ENCODE measurements at regions not wholly inside any gene's neighbourhood (a gene's known extent, or its start where the extent isn't known, plus 50 kb on each side); places are given as distances from the start of the nearest gene placed in this dataset.

DNA sequence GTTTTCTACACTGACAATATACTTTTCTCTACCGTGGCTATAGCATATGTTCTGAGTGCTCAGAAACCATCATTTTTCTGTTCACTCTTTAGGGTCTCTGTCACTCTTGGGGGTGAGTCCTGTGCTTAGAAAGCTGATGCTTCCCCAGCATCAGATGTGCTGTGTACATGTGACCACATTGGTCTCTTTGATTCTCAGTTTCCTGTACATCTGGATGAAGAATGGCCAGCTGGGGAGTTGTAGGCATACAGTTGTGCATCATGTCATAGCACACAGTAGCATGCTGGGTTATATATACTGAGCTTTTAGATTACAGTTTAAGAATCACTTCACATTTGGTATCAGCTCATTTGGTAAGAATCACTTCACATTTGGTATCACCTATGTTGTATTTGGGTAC lies 238.6 kb upstream of the PREP start:
- Histone ChIP-seq H3K4me3 (ENCODE audit: low read depth, low read length) (no peak overlapping the region), H3K27ac (ENCODE audit: extremely low read depth, low read depth, low read length) (no peak overlapping the region), H3K9me3 (ENCODE audit: control insufficient read depth, insufficient read depth, low read depth, low read length) (no peaks in the 10 kb centered on the region), H3K36me3 (ENCODE audit: control insufficient read depth in 2 of 2, insufficient read depth in 1 of 2, low read length in 2 of 2) (no peaks in the 10 kb centered on the region), H3K4me1 (ENCODE audit: control insufficient read depth, insufficient read depth, low read length) (no peaks in the 10 kb centered on the region)
- POLR2A ChIA-PET: no interaction called here
- CTCF ChIA-PET: interaction anchor here (0.6 to 1.2 kb wide), 2 partner anchors 9 to 589 kb away, joined by 3 read pairs; no protein-coding TSS in a partner anchor
- TF ChIP-seq ZNF350 (tag by site-specific recombination; IDR thresholded peaks at IDR 0.05) (no peak), ZNF600 (tag by site-specific recombination; IDR thresholded peaks at IDR 0.05) (no peak), ZSCAN30 (tag by site-specific recombination; IDR thresholded peaks at IDR 0.05) (no peak), ZNF266 (tag by site-specific recombination; IDR thresholded peaks at IDR 0.05; ENCODE audit: low read depth) (no peak), ZNF623 (tag by site-specific recombination; IDR thresholded peaks at IDR 0.05) (no peak), ZFP3 (tag by site-specific recombination; IDR thresholded peaks at IDR 0.05; ENCODE audit: low read depth) (no peak), ZNF292 (tag by site-specific recombination; IDR thresholded peaks at IDR 0.05; ENCODE audit: borderline replicate concordance, low read depth) (no peak), ZNF248 (tag by site-specific recombination; IDR thresholded peaks at IDR 0.05) (no peak)
- TF ChIP-seq, protein P1, sequence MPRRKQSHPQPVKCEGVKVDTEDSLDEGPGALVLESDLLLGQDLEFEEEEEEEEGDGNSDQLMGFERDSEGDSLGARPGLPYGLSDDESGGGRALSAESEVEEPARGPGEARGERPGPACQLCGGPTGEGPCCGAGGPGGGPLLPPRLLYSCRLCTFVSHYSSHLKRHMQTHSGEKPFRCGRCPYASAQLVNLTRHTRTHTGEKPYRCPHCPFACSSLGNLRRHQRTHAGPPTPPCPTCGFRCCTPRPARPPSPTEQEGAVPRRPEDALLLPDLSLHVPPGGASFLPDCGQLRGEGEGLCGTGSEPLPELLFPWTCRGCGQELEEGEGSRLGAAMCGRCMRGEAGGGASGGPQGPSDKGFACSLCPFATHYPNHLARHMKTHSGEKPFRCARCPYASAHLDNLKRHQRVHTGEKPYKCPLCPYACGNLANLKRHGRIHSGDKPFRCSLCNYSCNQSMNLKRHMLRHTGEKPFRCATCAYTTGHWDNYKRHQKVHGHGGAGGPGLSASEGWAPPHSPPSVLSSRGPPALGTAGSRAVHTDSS (tag by site-specific recombination; IDR thresholded peaks at IDR 0.05): no peak
- TF ChIP-seq, protein P2, sequence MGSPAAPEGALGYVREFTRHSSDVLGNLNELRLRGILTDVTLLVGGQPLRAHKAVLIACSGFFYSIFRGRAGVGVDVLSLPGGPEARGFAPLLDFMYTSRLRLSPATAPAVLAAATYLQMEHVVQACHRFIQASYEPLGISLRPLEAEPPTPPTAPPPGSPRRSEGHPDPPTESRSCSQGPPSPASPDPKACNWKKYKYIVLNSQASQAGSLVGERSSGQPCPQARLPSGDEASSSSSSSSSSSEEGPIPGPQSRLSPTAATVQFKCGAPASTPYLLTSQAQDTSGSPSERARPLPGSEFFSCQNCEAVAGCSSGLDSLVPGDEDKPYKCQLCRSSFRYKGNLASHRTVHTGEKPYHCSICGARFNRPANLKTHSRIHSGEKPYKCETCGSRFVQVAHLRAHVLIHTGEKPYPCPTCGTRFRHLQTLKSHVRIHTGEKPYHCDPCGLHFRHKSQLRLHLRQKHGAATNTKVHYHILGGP (tag by site-specific recombination; IDR thresholded peaks at IDR 0.05): no peak

DNA sequence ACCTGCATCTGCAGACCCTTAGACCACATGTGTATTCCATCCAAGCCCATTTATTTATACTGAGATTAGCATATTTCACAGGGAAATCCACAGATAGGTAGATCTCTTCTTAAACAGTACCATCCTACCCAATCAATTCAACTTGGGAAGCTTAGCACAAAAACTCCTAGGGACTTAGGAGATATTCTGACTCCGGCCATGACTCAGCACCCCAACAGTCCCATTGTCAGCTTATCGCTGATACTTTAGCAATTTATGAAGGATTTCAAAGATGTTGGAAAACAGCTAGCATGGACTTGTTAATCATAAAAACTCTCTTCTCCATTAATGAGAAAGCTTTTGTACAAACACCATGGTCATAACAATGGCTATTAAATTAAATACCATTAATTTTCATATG lies 236.2 kb upstream of the PREP start:
- no peak for TF ChIP-seq ZNF174 (tag by site-specific recombination; IDR thresholded peaks at IDR 0.05)
- no peak for TF ChIP-seq ZSCAN23 (tag by site-specific recombination; IDR thresholded peaks at IDR 0.05)
- TF ChIP-seq ZNF266 (tag by site-specific recombination; IDR thresholded peaks at IDR 0.05; ENCODE audit: low read depth): no peak
- no peak for TF ChIP-seq GLI2 (tag by site-specific recombination; IDR thresholded peaks at IDR 0.05; ENCODE audit: borderline replicate concordance, low read depth)
- no peak for TF ChIP-seq ZFP3 (tag by site-specific recombination; IDR thresholded peaks at IDR 0.05; ENCODE audit: low read depth)
- no peak for TF ChIP-seq ZNF501 (tag by site-specific recombination; IDR thresholded peaks at IDR 0.05)
- TF ChIP-seq ZNF214 (tag by site-specific recombination; IDR thresholded peaks at IDR 0.05; ENCODE audit: borderline replicate concordance): no peak
- no peak for TF ChIP-seq ZNF600 (tag by site-specific recombination; IDR thresholded peaks at IDR 0.05)
- TF ChIP-seq KLF1 (tag by site-specific recombination; IDR thresholded peaks at IDR 0.05): no peak
- no peak for TF ChIP-seq ZNF558 (tag by site-specific recombination; IDR thresholded peaks at IDR 0.05)
- TF ChIP-seq ZEB2 (tag by site-specific recombination; IDR thresholded peaks at IDR 0.05): no peak
- TF ChIP-seq ZNF423 (tag by site-specific recombination; IDR thresholded peaks at IDR 0.05): no peak
- TF ChIP-seq, protein P3, sequence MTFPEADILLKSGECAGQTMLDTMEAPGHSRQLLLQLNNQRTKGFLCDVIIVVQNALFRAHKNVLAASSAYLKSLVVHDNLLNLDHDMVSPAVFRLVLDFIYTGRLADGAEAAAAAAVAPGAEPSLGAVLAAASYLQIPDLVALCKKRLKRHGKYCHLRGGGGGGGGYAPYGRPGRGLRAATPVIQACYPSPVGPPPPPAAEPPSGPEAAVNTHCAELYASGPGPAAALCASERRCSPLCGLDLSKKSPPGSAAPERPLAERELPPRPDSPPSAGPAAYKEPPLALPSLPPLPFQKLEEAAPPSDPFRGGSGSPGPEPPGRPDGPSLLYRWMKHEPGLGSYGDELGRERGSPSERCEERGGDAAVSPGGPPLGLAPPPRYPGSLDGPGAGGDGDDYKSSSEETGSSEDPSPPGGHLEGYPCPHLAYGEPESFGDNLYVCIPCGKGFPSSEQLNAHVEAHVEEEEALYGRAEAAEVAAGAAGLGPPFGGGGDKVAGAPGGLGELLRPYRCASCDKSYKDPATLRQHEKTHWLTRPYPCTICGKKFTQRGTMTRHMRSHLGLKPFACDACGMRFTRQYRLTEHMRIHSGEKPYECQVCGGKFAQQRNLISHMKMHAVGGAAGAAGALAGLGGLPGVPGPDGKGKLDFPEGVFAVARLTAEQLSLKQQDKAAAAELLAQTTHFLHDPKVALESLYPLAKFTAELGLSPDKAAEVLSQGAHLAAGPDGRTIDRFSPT (tag by site-specific recombination; IDR thresholded peaks at IDR 0.05): no peak
- no peak for TF ChIP-seq SETDB1 (IDR thresholded peaks at IDR 0.05; ENCODE audit: insufficient read length, low read length)
- TF ChIP-seq MZF1 (tag by site-specific recombination; IDR thresholded peaks at IDR 0.05; ENCODE audit: borderline replicate concordance): no peak
- no peak for TF ChIP-seq ZNF2 (tag by site-specific recombination; IDR thresholded peaks at IDR 0.05)
- TF ChIP-seq ZNF433 (tag by site-specific recombination; IDR thresholded peaks at IDR 0.05; ENCODE audit: low read depth): no peak
- ChIA-PET CTCF (no interaction called here), POLR2A (no interaction called here)
- Histone ChIP-seq H3K36me3 (ENCODE audit: control insufficient read depth in 2 of 2, insufficient read depth in 1 of 2, low read length in 2 of 2) (no peaks in the 10 kb centered on the region), H3K27ac (ENCODE audit: extremely low read depth, low read depth, low read length) (no peak overlapping the region), H3K4me1 (ENCODE audit: control insufficient read depth, insufficient read depth, low read length) (no peaks in the 10 kb centered on the region), H3K4me3 (ENCODE audit: low read depth, low read length) (no peak overlapping the region), H3K9me3 (ENCODE audit: control insufficient read depth, insufficient read depth, low read depth, low read length) (no peaks in the 10 kb centered on the region)
